ENCODE measurements at regions not wholly inside any gene's neighbourhood (a gene's known extent, or its start where the extent isn't known, plus 50 kb on each side); places are given as distances from the start of the nearest gene placed in this dataset.

DNA sequence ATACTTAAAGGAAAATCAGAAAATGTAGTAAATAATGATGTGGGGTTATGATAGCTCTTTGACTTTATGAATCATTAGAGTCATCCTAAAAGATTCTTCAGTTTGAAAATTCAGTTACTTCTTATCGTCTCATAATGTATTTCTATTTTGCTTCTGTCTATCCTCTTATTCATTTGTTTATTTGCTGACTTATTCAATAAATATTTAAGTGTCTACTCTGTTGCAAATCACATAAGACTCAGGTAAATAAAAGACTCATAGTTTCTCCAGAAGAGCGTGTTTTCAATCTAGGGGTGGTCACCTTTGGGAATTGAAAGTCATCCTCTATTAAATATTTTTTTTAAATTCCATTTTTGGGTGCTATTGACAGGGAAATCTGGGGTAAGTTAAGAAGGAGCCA is 69.1 kb upstream of the RBMS1 start:
- TF ChIP-seq, protein P1, sequence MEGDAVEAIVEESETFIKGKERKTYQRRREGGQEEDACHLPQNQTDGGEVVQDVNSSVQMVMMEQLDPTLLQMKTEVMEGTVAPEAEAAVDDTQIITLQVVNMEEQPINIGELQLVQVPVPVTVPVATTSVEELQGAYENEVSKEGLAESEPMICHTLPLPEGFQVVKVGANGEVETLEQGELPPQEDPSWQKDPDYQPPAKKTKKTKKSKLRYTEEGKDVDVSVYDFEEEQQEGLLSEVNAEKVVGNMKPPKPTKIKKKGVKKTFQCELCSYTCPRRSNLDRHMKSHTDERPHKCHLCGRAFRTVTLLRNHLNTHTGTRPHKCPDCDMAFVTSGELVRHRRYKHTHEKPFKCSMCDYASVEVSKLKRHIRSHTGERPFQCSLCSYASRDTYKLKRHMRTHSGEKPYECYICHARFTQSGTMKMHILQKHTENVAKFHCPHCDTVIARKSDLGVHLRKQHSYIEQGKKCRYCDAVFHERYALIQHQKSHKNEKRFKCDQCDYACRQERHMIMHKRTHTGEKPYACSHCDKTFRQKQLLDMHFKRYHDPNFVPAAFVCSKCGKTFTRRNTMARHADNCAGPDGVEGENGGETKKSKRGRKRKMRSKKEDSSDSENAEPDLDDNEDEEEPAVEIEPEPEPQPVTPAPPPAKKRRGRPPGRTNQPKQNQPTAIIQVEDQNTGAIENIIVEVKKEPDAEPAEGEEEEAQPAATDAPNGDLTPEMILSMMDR (IDR thresholded peaks at IDR 0.05; ENCODE audit: control insufficient read depth, insufficient read depth, low read depth, low read length, missing control alignments) = no peak
- no peak for DNase-seq (ENCODE audit: low read depth)
- no peak overlapping the region for H3K4me3 ChIP-seq (ENCODE audit: control insufficient read depth, low read depth, low read length)

DNA sequence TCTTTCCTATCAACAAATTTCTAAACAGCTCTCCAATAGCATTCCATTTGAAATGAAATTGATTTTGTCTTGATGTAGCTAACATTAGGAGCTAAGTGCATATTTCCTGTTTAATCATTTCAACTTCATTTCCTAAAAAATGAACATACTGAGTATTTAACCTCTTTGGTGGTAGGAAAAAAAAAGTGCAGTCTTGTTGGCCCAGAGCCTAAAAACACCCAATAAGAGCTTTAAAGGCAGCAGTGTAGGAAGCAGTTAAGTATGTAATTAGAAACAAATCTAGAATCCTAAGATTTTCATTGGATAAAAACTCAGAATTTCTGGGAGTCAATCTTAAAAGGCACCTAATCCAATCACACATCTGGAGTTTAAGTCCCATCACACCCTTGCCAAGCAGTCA is 71.0 kb upstream of the RBMS1 start:
- DNase-seq (ENCODE audit: low read depth) = no peak
- no peak overlapping the region for H3K4me3 ChIP-seq (ENCODE audit: control insufficient read depth, low read depth, low read length)
- TF ChIP-seq, protein P1 (IDR thresholded peaks at IDR 0.05; ENCODE audit: control insufficient read depth, insufficient read depth, low read depth, low read length, missing control alignments) = no peak

DNA sequence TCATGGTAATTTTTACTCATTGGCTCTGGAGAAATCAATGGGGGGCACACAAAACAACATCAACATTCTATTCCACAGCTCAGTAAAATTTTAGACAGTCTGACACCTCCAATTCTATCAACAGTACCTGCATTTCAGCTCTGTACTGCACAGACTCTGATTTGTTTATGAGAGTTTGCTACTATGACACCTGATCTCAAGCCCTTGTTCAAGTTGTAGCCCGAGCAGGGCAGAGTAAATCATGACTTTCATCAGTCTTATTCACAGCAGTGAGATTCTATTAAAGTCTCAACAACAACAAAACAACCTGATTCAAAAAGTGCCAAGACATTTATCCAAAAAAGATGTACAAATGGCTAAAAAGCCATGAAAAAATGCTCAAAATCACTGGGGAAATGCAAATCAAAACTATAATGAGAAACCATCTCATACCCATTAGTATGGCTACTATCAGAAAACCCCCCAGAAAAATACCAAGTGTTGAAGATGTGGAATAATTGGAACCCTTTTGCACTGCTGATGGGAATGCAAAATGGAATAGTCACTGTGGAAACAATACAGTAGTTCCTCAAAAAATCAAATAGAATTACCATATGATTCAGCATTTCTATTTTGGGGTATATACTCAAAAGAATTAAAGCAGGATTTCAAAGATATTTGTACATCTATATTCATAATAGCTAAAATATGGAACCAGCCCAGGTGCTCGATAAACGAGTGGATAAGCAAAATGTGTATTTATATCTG is 71.7 kb upstream of the RBMS1 start:
- H3K4me3 ChIP-seq (ENCODE audit: control insufficient read depth, low read depth, low read length) = no peak overlapping the region
- no peak for DNase-seq (ENCODE audit: low read depth)
- TF ChIP-seq, protein P1 (IDR thresholded peaks at IDR 0.05; ENCODE audit: control insufficient read depth, insufficient read depth, low read depth, low read length, missing control alignments) = no peak

DNA sequence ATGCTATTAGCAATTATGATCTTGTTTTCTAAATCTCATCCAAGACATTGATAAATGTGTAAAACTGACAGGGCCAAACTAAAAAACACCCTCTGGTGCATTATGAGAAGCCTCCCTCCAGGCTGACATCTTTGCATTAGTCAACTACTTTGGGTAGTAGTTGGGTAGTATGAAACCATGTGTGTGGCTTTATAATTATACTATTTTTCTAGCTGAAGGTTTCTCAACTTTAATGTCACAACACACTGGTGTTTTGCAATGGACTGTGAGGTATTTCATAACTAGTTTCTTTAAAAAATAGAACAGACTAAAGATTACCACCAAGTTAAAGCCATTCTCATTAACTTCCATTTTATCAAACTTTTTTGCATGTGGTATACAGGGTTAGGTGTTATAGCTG is 73.1 kb upstream of the RBMS1 start:
- no peak overlapping the region for H3K4me3 ChIP-seq (ENCODE audit: control insufficient read depth, low read depth, low read length)
- peak; percentile 47 for DNase-seq (ENCODE audit: low read depth)
- TF ChIP-seq, protein P1 (IDR thresholded peaks at IDR 0.05; ENCODE audit: control insufficient read depth, insufficient read depth, low read depth, low read length, missing control alignments) = no peak

DNA sequence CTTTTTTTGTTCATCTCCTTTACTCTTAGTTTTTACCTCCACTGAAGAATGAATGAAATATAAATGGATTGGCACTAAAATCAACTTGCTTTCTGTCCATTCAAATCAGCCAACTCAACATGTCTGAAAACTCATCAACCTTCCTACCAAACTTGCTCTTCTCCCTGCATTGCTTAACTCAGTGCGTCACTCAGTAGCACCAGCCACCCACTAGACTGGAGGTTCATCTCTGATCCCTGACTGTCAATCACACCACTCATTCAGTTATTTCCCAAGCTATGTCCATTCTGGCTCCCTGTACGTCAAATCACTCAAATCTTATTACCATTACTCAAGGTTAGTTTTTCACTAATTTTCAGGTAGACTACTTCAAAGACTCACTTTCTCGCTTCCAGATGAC is 75.2 kb upstream of the RBMS1 start:
- TF ChIP-seq, protein P1 (IDR thresholded peaks at IDR 0.05; ENCODE audit: control insufficient read depth, insufficient read depth, low read depth, low read length, missing control alignments) = no peak
- no peak for DNase-seq (ENCODE audit: low read depth)
- no peak overlapping the region for H3K4me3 ChIP-seq (ENCODE audit: control insufficient read depth, low read depth, low read length)

DNA sequence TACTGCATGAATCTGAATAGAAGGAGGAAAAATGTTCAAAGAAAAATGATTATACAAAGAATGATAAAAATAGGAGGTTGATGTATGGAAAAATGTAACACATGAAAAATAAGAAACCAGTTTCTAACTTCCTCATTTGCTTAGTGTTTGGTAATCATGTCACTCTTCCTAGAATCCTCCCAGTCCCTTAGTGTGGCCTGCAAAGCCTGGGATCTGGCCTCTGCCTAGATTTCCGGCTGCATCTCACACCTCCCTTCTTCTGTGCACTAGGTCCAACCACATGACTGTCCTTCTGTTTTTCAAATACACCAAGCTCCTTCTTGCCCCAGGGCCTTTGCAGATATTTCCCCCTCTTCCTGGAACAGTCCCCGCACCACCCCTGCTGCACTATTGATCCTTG is 76.8 kb upstream of the RBMS1 start:
- TF ChIP-seq, protein P1 (IDR thresholded peaks at IDR 0.05; ENCODE audit: control insufficient read depth, insufficient read depth, low read depth, low read length, missing control alignments) = no peak
- no peak for DNase-seq (ENCODE audit: low read depth)
- no peak overlapping the region for H3K4me3 ChIP-seq (ENCODE audit: control insufficient read depth, low read depth, low read length)

Data from AG09309 (cell line).